ENCODE measurements at regions not wholly inside any gene's neighbourhood (a gene's known extent, or its start where the extent isn't known, plus 50 kb on each side); places are given as distances from the start of the nearest gene placed in this dataset.

- no peak for TF ChIP-seq FOXM1 (IDR thresholded peaks at IDR 0.05; ENCODE audit: low read depth)
- TF ChIP-seq EP300 (IDR thresholded peaks at IDR 0.05; ENCODE audit: borderline replicate concordance in 1 of 2, low read depth in 1 of 2, low read length in 1 of 2) = no peak
- no peak for TF ChIP-seq EZH2phosphoT487 (IDR thresholded peaks at IDR 0.05; ENCODE audit: borderline replicate concordance, low read depth)
- TF ChIP-seq SIN3A (IDR thresholded peaks at IDR 0.05; ENCODE audit: borderline replicate concordance, low read depth, low read length) = no peak
- TF ChIP-seq, protein P1, sequence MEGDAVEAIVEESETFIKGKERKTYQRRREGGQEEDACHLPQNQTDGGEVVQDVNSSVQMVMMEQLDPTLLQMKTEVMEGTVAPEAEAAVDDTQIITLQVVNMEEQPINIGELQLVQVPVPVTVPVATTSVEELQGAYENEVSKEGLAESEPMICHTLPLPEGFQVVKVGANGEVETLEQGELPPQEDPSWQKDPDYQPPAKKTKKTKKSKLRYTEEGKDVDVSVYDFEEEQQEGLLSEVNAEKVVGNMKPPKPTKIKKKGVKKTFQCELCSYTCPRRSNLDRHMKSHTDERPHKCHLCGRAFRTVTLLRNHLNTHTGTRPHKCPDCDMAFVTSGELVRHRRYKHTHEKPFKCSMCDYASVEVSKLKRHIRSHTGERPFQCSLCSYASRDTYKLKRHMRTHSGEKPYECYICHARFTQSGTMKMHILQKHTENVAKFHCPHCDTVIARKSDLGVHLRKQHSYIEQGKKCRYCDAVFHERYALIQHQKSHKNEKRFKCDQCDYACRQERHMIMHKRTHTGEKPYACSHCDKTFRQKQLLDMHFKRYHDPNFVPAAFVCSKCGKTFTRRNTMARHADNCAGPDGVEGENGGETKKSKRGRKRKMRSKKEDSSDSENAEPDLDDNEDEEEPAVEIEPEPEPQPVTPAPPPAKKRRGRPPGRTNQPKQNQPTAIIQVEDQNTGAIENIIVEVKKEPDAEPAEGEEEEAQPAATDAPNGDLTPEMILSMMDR (IDR thresholded peaks at IDR 0.05) = no peak
- no peak for TF ChIP-seq POLR2AphosphoS5 (IDR thresholded peaks at IDR 0.05; ENCODE audit: low read depth, low read length)
- no peak for TF ChIP-seq RXRA (IDR thresholded peaks at IDR 0.05; ENCODE audit: borderline replicate concordance, low read depth)
These were observed 289.1 kb upstream of the CLNK start (continued) for GRCh38 chr4:10973686-10974085.

DNA sequence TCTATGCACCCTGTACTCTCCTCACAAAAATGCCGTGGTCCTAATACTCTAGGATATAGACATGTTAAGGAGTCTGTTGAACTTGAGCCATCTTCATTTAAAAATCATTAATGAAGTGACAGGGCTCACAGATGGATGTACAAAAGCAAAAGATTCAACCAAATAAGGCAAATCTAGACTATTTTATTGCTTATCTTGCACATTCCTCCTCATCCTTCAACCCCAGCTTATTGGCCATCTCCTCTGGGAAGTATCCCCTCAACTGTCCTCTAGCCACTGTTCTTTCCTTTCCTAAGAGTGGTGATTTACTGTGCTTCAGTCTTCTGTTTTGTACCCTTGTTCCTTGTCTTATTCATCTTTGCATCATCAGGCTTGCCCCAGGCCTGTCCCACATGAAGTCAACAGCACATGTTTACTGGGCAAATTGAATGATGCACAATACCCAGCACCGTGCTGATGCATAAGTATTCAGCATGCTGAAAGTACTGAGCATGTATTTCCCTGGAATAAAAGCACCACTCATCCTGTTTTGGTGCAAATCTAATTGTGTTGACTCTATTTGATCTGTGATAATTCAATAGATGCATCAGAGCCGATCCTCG lies 287.3 kb upstream of the CLNK start:
- CTCF ChIA-PET = no interaction called here
- H3F3A ChIP-seq (replicated peaks; ENCODE audit: insufficient read depth) = no peaks in the 10 kb centered on the region
- 2% methylated on average over 4 of the region's 4 CpGs for WGBS (ENCODE audit: low lambda C conversion rate)
- H3K27me3 ChIP-seq (ENCODE audit: insufficient read depth) = no peaks in the 10 kb centered on the region
- H4K20me1 ChIP-seq (ENCODE audit: insufficient read depth) = no peaks in the 10 kb centered on the region
- no peaks in the 10 kb centered on the region for H3K36me3 ChIP-seq (replicated peaks in 1 of 2; ENCODE audit: control insufficient read depth in 1 of 2, insufficient read depth in 2 of 2, low read length in 1 of 2)
- POLR2A ChIA-PET = no interaction called here
- H3K9ac ChIP-seq = no peak overlapping the region
- TF ChIP-seq IRF3 (IDR thresholded peaks at IDR 0.05; ENCODE audit: low read depth, low read length) (no peak), SMC3 (IDR thresholded peaks at IDR 0.05; ENCODE audit: low read depth, low read length) (no peak), SIN3A (IDR thresholded peaks at IDR 0.05; ENCODE audit: borderline replicate concordance, low read depth, low read length) (no peak), RCOR1 (IDR thresholded peaks at IDR 0.05; ENCODE audit: low read length) (no peak), GABPA (IDR thresholded peaks at IDR 0.05; ENCODE audit: low read depth) (no peak), CHD2 (IDR thresholded peaks at IDR 0.05; ENCODE audit: low read length, partially characterized antibody) (no peak), REST (IDR thresholded peaks at IDR 0.05; ENCODE audit: low read depth, low read length) (no peak)
- TF ChIP-seq, protein P1 (IDR thresholded peaks at IDR 0.05) = no peak
- no peak overlapping the region for H2AFZ ChIP-seq (ENCODE audit: low read depth)
- no peaks in the 10 kb centered on the region for H3K79me2 ChIP-seq (ENCODE audit: insufficient read depth)
- no peak overlapping the region for H3K4me3 ChIP-seq (ENCODE audit: low read depth in 2 of 2, low read length in 1 of 2)
- no peak overlapping the region for H3K27ac ChIP-seq (ENCODE audit: low read depth in 2 of 2, low read length in 1 of 2)
- no peak for DNase-seq
- no peak overlapping the region for H3K4me2 ChIP-seq
- H3K9me2 ChIP-seq = no peaks in the 10 kb centered on the region
- no peaks in the 10 kb centered on the region for H3K4me1 ChIP-seq (ENCODE audit: control insufficient read depth in 1 of 2, insufficient read depth in 2 of 2, low read depth in 1 of 2, low read length in 1 of 2)
- H3K9me3 ChIP-seq = no peaks in the 10 kb centered on the region

All from SK-N-SH (cell line).